Smooth muscle cell (in vitro differentiated cells): ENCODE measurements at regions not wholly inside any gene's neighbourhood (a gene's known extent, or its start where the extent isn't known, plus 50 kb on each side); places are given as distances from the start of the nearest gene placed in this dataset.

Experiments
- DNase-seq: peaks from one replicate; lab custom pipeline; 2025; ENCODE audit not compliant: unreplicated experiment; lab: John Stamatoyannopoulos, UW
- H2AFZ ChIP-seq: fragments of 200-600 bp; sonication (generic); 2 replicates; pipeline ENCODE4 v1.6.0; 2016; ENCODE audit warnings: antibody characterized with exemption, low read depth, mild to moderate bottlenecking
- H3F3A ChIP-seq: fragments of 200-600 bp; sonication (generic); 2 replicates; pipeline ENCODE4 v1.6.0; 2017; ENCODE audit warnings: antibody characterized with exemption, low read depth
- H3K27ac ChIP-seq: fragments of 200-600 bp; sonication (generic); 2 replicates; pipeline ENCODE4 v1.5.1; 2016; ENCODE audit warnings: low read depth, mild to moderate bottlenecking
- H3K27me3 ChIP-seq: fragments of 200-600 bp; sonication (generic); 2 replicates; pipeline ENCODE4 v1.6.1; 2016; ENCODE audit warnings: low read depth, mild to moderate bottlenecking
- H3K36me3 ChIP-seq: fragments of 200-600 bp; sonication (generic); 2 replicates; pipeline ENCODE4 v1.5.1; 2016; ENCODE audit warnings: low read depth
- H3K4me1 ChIP-seq: fragments of 200-600 bp; sonication (generic); 2 replicates; pipeline ENCODE4 v1.5.1; 2016; ENCODE audit warnings: low read depth
- H3K4me2 ChIP-seq: fragments of 200-600 bp; sonication (generic); 2 replicates; pipeline ENCODE4 v1.6.0; 2016; ENCODE audit warnings: mild to moderate bottlenecking
- H3K4me3 ChIP-seq: fragments of 200-600 bp; sonication (generic); 2 replicates; pipeline ENCODE4 v1.5.1; 2016; ENCODE audit warnings: mild to moderate bottlenecking
- H3K79me2 ChIP-seq: fragments of 200-600 bp; sonication (generic); 2 replicates; pipeline ENCODE4 v1.6.0; 2016; ENCODE audit warnings: low read depth, mild to moderate bottlenecking
- H3K9ac ChIP-seq: fragments of 200-600 bp; sonication (generic); 2 replicates; pipeline ENCODE4 v1.6.0; 2016; ENCODE audit warnings: low read depth
- H3K9me3 ChIP-seq: fragments of 200-600 bp; sonication (generic); replicated peaks from 2 replicates; pipeline ENCODE4 v1.5.1; 2016; ENCODE audit warnings: low read depth
- H4K20me1 ChIP-seq: fragments of 200-600 bp; sonication (generic); 2 replicates; pipeline ENCODE4 v1.6.0; 2016; ENCODE audit warnings: low read depth
- CTCF ChIP-seq: fragments of 200-600 bp; sonication (generic); IDR thresholded peaks from 2 replicates; pipeline ENCODE4 v1.5.1; 2017; ENCODE audit warnings: borderline replicate concordance, mild to moderate bottlenecking, antibody characterized with exemption; ENCODE audit not compliant: insufficient read depth, poor library complexity, severe bottlenecking
- WGBS: methylation state at CpG from one replicate; pipeline ENCODE4 v1.1.7; 2016; ENCODE audit warnings: low lambda C conversion rate; 5-methylcytosine and 5-hydroxymethylcytosine counted together

- Histone ChIP-seq H3K79me2 (no peaks in the 10 kb centered on the region), H3K4me2 (no peak overlapping the region), H3K4me3 (no peak overlapping the region), H3K9me3 (no peaks in the 10 kb centered on the region), H3K4me1 (no peaks in the 10 kb centered on the region), H3F3A (no peaks in the 10 kb centered on the region), H4K20me1 (no peaks in the 10 kb centered on the region), H3K27me3 (no peaks in the 10 kb centered on the region), H3K9ac (no peak overlapping the region), H2AFZ (no peak overlapping the region), H3K36me3 (no peaks in the 10 kb centered on the region), H3K27ac (no peak overlapping the region)
- DNase-seq: no peak
- TF ChIP-seq CTCF: no peak
- WGBS: 67% methylated on average over 22 of the region's 22 CpGs
Observed at GRCh38 chr12:34209259-34209835, 187.1 kb downstream of the ALG10 start.

- H3K4me1 ChIP-seq: no peaks in the 10 kb centered on the region
- H4K20me1 ChIP-seq: no peaks in the 10 kb centered on the region
- no peak overlapping the region for H3K9ac ChIP-seq
- H2AFZ ChIP-seq: no peak overlapping the region
- no peaks in the 10 kb centered on the region for H3F3A ChIP-seq
- no peaks in the 10 kb centered on the region for H3K27me3 ChIP-seq
- H3K4me3 ChIP-seq: no peak overlapping the region
- H3K9me3 ChIP-seq: no peaks in the 10 kb centered on the region
- no peak for DNase-seq
- TF ChIP-seq CTCF: no peak
- no peaks in the 10 kb centered on the region for H3K79me2 ChIP-seq
- 80% methylated on average over 14 of the region's 14 CpGs for WGBS
- H3K36me3 ChIP-seq: no peaks in the 10 kb centered on the region
- H3K27ac ChIP-seq: no peak overlapping the region
- no peak overlapping the region for H3K4me2 ChIP-seq
Observed at GRCh38 chr12:34210183-34210582, 187.9 kb downstream of the ALG10 start.

GRCh38 chr12:34210689-34211530 is 188.6 kb downstream of the ALG10 start:
- no peak overlapping the region for H3K4me2 ChIP-seq
- no peak for TF ChIP-seq CTCF
- H3K27ac ChIP-seq: no peak overlapping the region
- H3K4me1 ChIP-seq: no peaks in the 10 kb centered on the region
- H3K4me3 ChIP-seq: no peak overlapping the region
- DNase-seq: no peak
- H3K36me3 ChIP-seq: no peaks in the 10 kb centered on the region
- H2AFZ ChIP-seq: no peak overlapping the region
- no peaks in the 10 kb centered on the region for H3F3A ChIP-seq
- no peaks in the 10 kb centered on the region for H4K20me1 ChIP-seq
- no peaks in the 10 kb centered on the region for H3K9me3 ChIP-seq
- H3K79me2 ChIP-seq: no peaks in the 10 kb centered on the region
- H3K9ac ChIP-seq: no peak overlapping the region
- WGBS: 87% methylated on average over 33 of the region's 35 CpGs
- no peaks in the 10 kb centered on the region for H3K27me3 ChIP-seq

GRCh38 chr12:34212651-34213050 is 190.4 kb downstream of the ALG10 start:
- H3K4me1 ChIP-seq: no peaks in the 10 kb centered on the region
- no peaks in the 10 kb centered on the region for H3F3A ChIP-seq
- 79% methylated on average over 6 of the region's 6 CpGs for WGBS
- no peak overlapping the region for H2AFZ ChIP-seq
- no peaks in the 10 kb centered on the region for H3K9me3 ChIP-seq
- H3K79me2 ChIP-seq: no peaks in the 10 kb centered on the region
- DNase-seq: no peak
- no peaks in the 10 kb centered on the region for H4K20me1 ChIP-seq
- H3K4me3 ChIP-seq: no peak overlapping the region
- H3K4me2 ChIP-seq: no peak overlapping the region
- H3K36me3 ChIP-seq: no peaks in the 10 kb centered on the region
- H3K27me3 ChIP-seq: no peaks in the 10 kb centered on the region
- H3K9ac ChIP-seq: no peak overlapping the region
- TF ChIP-seq CTCF: no peak
- H3K27ac ChIP-seq: no peak overlapping the region
